GM23338 (cell line): ENCODE measurements at regions not wholly inside any gene's neighbourhood (a gene's known extent, or its start where the extent isn't known, plus 50 kb on each side); places are given as distances from the start of the nearest gene placed in this dataset.

ENCODE experiments used
- ATAC-seq: fragments of 200-7000 bp; cut with Tn5 transposase; 3 replicates; pipeline ENCODE4 v1.9.1; 2020
- DNase-seq: peaks from one replicate; pipeline ENCODE4 v3.0.0-alpha.2; 2015; ENCODE audit warnings: low spot score
- H2AFZ ChIP-seq: fragments of 200-600 bp; sonication (generic); 2 replicates; pipeline ENCODE4 v1.8.0; 2016; ENCODE audit warnings: antibody characterized with exemption, mild to moderate bottlenecking, moderate library complexity
- H3F3A ChIP-seq: fragments of 200-600 bp; sonication (generic); replicated peaks from 2 replicates; pipeline ENCODE4 v1.8.0; 2017; ENCODE audit warnings: antibody characterized with exemption, mixed run types, low read depth
- H3K27ac ChIP-seq: fragments of 200-600 bp; sonication (generic); 2 replicates; pipeline ENCODE4 v1.6.1; 2016; ENCODE audit warnings: low read depth
- H3K27me3 ChIP-seq: fragments of 200-600 bp; sonication (generic); 2 replicates; pipeline ENCODE4 v1.8.0; 2016; ENCODE audit warnings: mild to moderate bottlenecking, mixed run types, moderate library complexity; ENCODE audit not compliant: insufficient read depth
- H3K36me3 ChIP-seq: fragments of 200-600 bp; sonication (generic); 2 replicates; pipeline ENCODE4 v1.8.0; 2016; ENCODE audit warnings: mild to moderate bottlenecking; ENCODE audit not compliant: insufficient read depth
- H3K4me1 ChIP-seq: fragments of 200-600 bp; sonication (generic); 2 replicates; pipeline ENCODE4 v1.8.0; 2016; ENCODE audit warnings: mild to moderate bottlenecking, moderate library complexity; ENCODE audit not compliant: insufficient read depth
- H3K4me2 ChIP-seq: fragments of 200-600 bp; sonication (generic); 2 replicates; pipeline ENCODE4 v1.7.1; 2017; ENCODE audit warnings: mixed run types
- H3K4me3 ChIP-seq: fragments of 200-600 bp; sonication (generic); 2 replicates; pipeline ENCODE4 v1.6.1; 2016; ENCODE audit warnings: mixed run types
- H3K79me2 ChIP-seq: fragments of 200-600 bp; sonication (generic); replicated peaks from 2 replicates; pipeline ENCODE4 v1.8.0; 2017; ENCODE audit warnings: mild to moderate bottlenecking; ENCODE audit not compliant: insufficient read depth
- H3K9me2 ChIP-seq: fragments of 200-600 bp; sonication (generic); 2 replicates; pipeline ENCODE4 v1.8.0; 2017; ENCODE audit not compliant: insufficient read depth
- H4K20me1 ChIP-seq: fragments of 200-600 bp; sonication (generic); replicated peaks from 2 replicates; pipeline ENCODE4 v1.8.0; 2017; ENCODE audit warnings: mild to moderate bottlenecking; ENCODE audit not compliant: insufficient read depth
- H3K27ac Mint-ChIP-seq: 2 replicates; pipeline ENCODE4 v1.8.0; 2020; ENCODE audit warnings: inconsistent platforms, mild to moderate bottlenecking, moderate library complexity, mixed read lengths
- H3K27me3 Mint-ChIP-seq: 3 replicates; pipeline ENCODE4 v1.8.0; 2022; ENCODE audit warnings: low read depth, mild to moderate bottlenecking, moderate library complexity, mixed read lengths, inconsistent platforms; ENCODE audit not compliant: insufficient read depth, poor library complexity
- H3K36me3 Mint-ChIP-seq: 3 replicates; pipeline ENCODE4 v1.8.0; 2021; ENCODE audit warnings: low read depth, mild to moderate bottlenecking, inconsistent platforms, moderate library complexity, mixed read lengths
- H3K4me1 Mint-ChIP-seq: 3 replicates; pipeline ENCODE4 v1.8.0; 2020; ENCODE audit warnings: mild to moderate bottlenecking, inconsistent platforms, mixed read lengths
- H3K4me3 Mint-ChIP-seq: 3 replicates; pipeline ENCODE4 v1.8.0; 2021; ENCODE audit warnings: moderate library complexity, mild to moderate bottlenecking, inconsistent platforms, mixed read lengths
- H3K9me3 Mint-ChIP-seq: 3 replicates; pipeline ENCODE4 v1.8.0; 2020; ENCODE audit warnings: moderate library complexity, mild to moderate bottlenecking, inconsistent platforms, mixed read lengths
- CREB1 ChIP-seq: fragments of 250-450 bp; sonication (Bioruptor Pico); IDR thresholded peaks from 2 replicates; pipeline ENCODE4 v1.5.0; 2020; ENCODE audit warnings: low read depth, mild to moderate bottlenecking, moderate library complexity
- CTCF ChIP-seq, 2 experiments: fragments of 200-600 bp in 1 of 2; sonication (generic) in 1 of 2; conservative IDR thresholded peaks; 2 replicates each; pipeline versions ENCODE4 v1.5.1 to v1.6.1; 2016 to 2017; ENCODE audit warnings: antibody characterized with exemption in 2 of 2, low read depth in 2 of 2, mild to moderate bottlenecking in 2 of 2, moderate library complexity in 1 of 2
- ETS1 ChIP-seq: IDR thresholded peaks from 2 replicates; pipeline ENCODE4 v1.6.1; 2016; ENCODE audit warnings: antibody characterized with exemption
- EZH2 ChIP-seq: fragments of 200-600 bp; sonication (generic); IDR thresholded peaks from one replicate; pipeline ENCODE4 v1.8.0; 2017; ENCODE audit warnings: antibody characterized with exemption, mild to moderate bottlenecking, low read depth; ENCODE audit not compliant: unreplicated experiment
- EZH2phosphoT487 ChIP-seq: fragments of 200-600 bp; sonication (generic); IDR thresholded peaks from one replicate; pipeline ENCODE4 v1.8.1; 2018; ENCODE audit warnings: antibody characterized with exemption; ENCODE audit not compliant: unreplicated experiment
- JUNB ChIP-seq: IDR thresholded peaks from one replicate; pipeline ENCODE4 v1.6.1; 2016; ENCODE audit warnings: antibody characterized with exemption; ENCODE audit not compliant: unreplicated experiment
- NANOG ChIP-seq: IDR thresholded peaks from 2 replicates; pipeline ENCODE4 v1.6.1; 2016; ENCODE audit warnings: antibody characterized with exemption, borderline replicate concordance
- POLR2AphosphoS5 ChIP-seq: IDR thresholded peaks from 2 replicates; pipeline ENCODE4 v1.6.1; 2016; ENCODE audit warnings: antibody characterized with exemption, low read depth
- REST ChIP-seq: IDR thresholded peaks from one replicate; pipeline ENCODE4 v1.6.1; 2018; ENCODE audit warnings: antibody characterized with exemption; ENCODE audit not compliant: unreplicated experiment
- STAT1 ChIP-seq: IDR thresholded peaks from one replicate; pipeline ENCODE4 v1.6.1; 2016; ENCODE audit warnings: antibody characterized with exemption; ENCODE audit not compliant: unreplicated experiment
- ZNF114 ChIP-seq: fragments of 250-450 bp; sonication (Bioruptor Pico); IDR thresholded peaks from 2 replicates; pipeline ENCODE4 v1.5.0; 2020; ENCODE audit warnings: mild to moderate bottlenecking, moderate library complexity
- ZNF331 ChIP-seq: fragments of 250-450 bp; sonication (Bioruptor Pico); IDR thresholded peaks from 2 replicates; pipeline ENCODE4 v1.5.0; 2020; ENCODE audit warnings: low read depth, mild to moderate bottlenecking, moderate library complexity
- ZNF462 ChIP-seq: fragments of 250-450 bp; sonication (Bioruptor Pico); IDR thresholded peaks from 2 replicates; pipeline ENCODE4 v1.5.0; 2020; ENCODE audit warnings: mild to moderate bottlenecking, moderate library complexity

- H3K27ac Mint-ChIP-seq: no peak overlapping the region
- no peaks in the 10 kb centered on the region for H3K79me2 ChIP-seq
- ATAC-seq (no peak), DNase-seq (no peak)
- TF ChIP-seq EZH2: no peak
- no peak for TF ChIP-seq CTCF (conservative IDR thresholded peaks at IDR 0.05; ENCODE audit: low read depth in 2 of 2)
- no peak for TF ChIP-seq JUNB
- no peak for TF ChIP-seq STAT1
- no peak for TF ChIP-seq EZH2phosphoT487
- no peak for TF ChIP-seq ZNF462 (CRISPR knock-in tag)
- no peak for TF ChIP-seq ZNF114
- no peak for TF ChIP-seq ZNF331
- TF ChIP-seq ETS1: no peak
- no peak for TF ChIP-seq CREB1 (CRISPR knock-in tag)
- no peak for TF ChIP-seq NANOG
- TF ChIP-seq POLR2AphosphoS5: no peak
- TF ChIP-seq REST: no peak
- 0 out of 3 replicates have a peak, but pooled peaks cover 3% of the 10 kb centered on the region for H3K4me1 Mint-ChIP-seq
- no peaks in the 10 kb centered on the region for H3K36me3 ChIP-seq
- H3K4me3 Mint-ChIP-seq: no peak overlapping the region
- H2AFZ ChIP-seq: no peak overlapping the region
- H3K27me3 ChIP-seq: no peaks in the 10 kb centered on the region
- H3K9me3 Mint-ChIP-seq: no peaks in the 10 kb centered on the region
- no peaks in the 10 kb centered on the region for H3K4me1 ChIP-seq
- H3K27me3 Mint-ChIP-seq: peaks cover 2% of the 10 kb centered on the region
- no peak overlapping the region for H3K4me3 ChIP-seq
- H3K36me3 Mint-ChIP-seq: no peaks in the 10 kb centered on the region
- H3F3A ChIP-seq: no peaks in the 10 kb centered on the region
- no peak overlapping the region for H3K27ac ChIP-seq
- no peak overlapping the region for H3K4me2 ChIP-seq
- H4K20me1 ChIP-seq: no peaks in the 10 kb centered on the region; the same call in 1 of the 2 replicates
- peaks cover 5% of the 10 kb centered on the region for H3K9me2 ChIP-seq
These were observed 88.2 kb upstream of the SMIM23 start for GRCh38 chr5:171697221-171698102.
